ENCODE measurements at regions not wholly inside any gene's neighbourhood (a gene's known extent, or its start where the extent isn't known, plus 50 kb on each side); places are given as distances from the start of the nearest gene placed in this dataset.

DNA sequence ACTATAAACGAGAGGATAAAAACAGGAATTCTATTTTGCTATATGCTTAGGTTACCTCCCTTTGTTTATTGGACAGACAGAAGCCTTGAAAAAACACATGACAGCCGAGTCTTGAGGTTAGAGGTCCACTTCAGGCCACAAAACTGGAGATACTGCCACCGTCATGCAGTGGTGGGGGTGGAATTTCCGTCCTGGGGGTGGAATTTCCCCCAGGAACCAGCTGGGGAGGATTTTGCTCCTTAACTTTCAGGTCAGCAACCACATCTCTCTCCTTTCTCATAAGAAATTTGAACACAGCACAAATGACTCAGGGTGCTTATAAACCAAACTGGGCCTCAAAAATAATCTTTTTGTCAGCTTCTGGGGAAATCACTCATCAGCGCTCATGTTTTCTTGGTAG lies 545.8 kb upstream of the ADAMTS9 start:
- DNase-seq (ENCODE audit: low spot score), result no peak

DNA sequence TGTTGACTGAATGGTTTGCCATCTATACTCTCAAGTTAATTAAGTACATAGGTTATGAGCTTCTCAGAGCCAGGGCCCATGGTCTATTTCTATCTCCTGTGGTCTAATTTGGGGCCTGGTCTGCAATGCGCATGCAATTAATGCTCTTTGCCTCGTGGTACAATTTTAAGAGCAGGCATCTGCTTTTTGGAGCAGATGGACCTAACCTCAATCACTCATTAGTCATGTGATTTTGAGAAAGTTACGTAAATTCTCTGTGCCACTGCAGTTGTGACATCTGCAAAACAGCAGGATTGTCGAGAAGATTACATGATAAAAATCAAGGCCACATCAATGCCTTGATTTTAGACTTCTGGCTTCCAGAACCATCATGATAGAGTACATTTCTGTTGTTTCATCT lies 543.7 kb upstream of the ADAMTS9 start:
- DNase-seq (ENCODE audit: low spot score), result no peak

DNA sequence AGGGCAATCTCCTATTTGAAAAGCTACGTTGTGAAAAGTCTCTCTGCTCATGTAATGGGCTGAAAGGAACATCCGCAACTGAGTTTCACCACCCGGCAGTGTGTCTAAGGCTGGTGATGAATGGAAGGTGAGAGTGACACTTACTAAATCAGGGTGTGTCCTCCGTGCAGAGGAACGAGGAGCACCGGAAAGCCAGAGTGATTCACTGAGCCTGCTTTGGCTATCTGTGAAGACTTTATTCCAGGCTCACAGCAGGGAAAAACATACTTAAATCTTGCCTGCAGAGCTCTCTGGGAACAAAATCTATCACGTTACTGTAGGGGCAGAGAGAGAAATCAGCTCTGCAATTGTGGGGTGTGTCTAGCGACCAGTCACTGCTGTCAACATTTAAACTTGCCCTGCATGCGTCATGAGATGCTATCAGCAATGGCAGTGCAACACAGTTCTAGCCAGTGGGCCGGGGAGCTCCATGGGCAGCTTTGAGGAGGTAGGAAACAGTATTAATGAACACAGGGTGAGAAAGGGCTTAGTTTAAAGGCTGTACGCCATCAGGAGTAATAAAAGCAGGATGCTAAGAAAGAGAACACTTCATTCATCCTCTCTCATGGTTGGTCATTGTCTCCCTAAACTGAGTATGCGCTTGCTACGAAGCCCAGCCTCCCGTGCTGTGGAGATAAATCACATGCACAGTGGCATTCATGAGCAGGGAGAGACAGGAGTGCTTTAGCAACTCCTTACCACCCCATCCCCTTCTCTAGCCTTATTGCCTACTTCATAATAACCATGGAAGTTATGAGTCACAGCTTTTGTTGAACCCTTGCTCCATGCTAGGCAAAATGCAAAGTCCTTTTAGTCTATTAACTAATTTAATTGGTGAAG lies 542.7 kb upstream of the ADAMTS9 start:
- DNase-seq (ENCODE audit: low spot score), result no peak

DNA sequence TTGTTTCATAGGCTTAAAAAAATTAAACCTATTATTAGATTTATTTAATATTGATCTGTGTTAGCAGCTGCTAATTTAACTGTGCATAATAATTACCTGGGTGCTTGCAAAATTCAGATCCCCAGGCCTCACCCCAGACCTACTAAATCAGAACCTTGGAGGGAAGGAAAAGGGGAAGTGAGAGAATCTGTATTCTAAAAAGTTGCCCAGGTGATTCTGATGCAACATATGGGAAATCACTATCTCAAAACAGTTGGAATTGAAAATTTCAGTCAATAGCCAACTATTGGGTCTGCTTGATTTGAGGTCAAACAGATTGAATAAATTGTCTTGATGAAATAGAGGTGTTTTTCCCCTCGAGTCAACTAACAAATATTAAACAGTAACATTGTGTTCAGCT lies 538.5 kb upstream of the ADAMTS9 start:
- no peak for DNase-seq (ENCODE audit: low spot score)

DNA sequence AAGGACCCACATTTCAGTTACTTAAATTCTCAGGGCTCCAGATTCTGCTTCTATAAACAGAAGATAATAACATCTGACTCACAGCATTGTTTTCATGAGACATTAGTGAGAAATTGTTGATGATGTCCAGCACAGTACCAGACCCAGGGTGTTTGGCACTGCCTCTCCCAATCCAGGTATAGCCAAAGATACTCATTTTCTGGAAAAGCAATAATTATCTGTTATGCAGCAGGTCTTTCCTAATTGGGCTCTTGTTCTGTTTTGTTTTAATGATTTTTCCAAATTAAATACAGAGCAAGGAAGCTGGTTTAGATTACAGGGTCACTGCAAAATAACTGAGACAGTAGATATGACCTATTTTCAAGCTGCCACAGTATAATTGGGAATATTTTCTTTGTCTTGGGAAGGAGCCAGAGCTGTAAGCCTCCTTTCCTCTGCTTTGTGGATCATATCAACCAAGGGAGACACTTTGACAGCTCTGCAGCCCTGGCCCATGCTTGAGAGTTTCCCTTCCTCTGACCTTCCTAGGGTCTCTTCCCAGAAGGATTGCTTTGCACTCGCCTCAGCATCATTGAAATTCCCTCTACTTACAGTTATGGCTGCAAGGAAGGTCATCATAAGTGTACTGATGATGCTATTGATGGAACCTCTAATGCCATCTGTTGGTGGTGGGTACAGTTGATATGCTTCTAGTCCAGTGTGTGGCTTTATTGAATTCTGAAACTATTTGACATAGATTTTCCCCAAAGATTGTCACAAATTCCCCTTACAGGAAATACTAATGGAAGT lies 522.4 kb upstream of the ADAMTS9 start:
- DNase-seq (ENCODE audit: low spot score), result no peak

DNA sequence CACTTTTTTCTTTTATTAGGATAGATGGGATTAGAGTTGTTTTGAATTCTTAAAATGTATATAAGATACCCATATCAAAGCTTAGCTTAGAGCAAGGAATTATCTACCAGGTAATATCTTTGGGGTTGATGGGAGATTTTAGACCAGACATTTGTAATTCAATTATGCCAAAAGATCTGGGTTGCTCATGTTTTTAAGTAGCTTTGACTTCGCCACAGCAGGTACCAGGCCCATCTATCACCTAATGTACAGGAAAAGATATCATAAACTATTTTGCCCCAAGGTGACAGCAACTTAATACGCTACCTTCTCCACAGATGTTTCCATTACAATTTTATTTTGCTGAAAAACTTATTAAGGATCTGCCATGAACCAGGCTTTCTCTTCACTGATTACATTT lies 514.6 kb upstream of the ADAMTS9 start:
- DNase-seq (ENCODE audit: low spot score), result no peak

DNA sequence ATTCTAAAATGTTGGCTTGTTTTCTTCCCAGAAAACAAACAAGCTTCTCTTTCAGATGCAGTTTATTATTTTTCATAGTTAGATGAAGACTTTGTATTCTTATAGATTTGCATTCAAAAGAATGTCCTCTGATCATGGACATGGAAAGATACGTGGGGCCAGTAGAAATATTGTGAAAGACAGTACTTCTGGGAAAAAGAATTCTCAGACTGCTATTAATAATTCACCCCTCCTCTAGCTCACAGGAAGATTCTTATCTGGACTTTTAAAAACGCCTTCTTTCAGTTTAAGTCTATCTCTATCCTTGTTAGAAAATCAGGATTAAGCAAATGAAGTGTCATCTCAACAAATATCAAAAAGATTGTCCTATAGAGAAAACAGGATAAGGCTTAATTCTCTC lies 514.1 kb upstream of the ADAMTS9 start:
- no peak for DNase-seq (ENCODE audit: low spot score)

DNA sequence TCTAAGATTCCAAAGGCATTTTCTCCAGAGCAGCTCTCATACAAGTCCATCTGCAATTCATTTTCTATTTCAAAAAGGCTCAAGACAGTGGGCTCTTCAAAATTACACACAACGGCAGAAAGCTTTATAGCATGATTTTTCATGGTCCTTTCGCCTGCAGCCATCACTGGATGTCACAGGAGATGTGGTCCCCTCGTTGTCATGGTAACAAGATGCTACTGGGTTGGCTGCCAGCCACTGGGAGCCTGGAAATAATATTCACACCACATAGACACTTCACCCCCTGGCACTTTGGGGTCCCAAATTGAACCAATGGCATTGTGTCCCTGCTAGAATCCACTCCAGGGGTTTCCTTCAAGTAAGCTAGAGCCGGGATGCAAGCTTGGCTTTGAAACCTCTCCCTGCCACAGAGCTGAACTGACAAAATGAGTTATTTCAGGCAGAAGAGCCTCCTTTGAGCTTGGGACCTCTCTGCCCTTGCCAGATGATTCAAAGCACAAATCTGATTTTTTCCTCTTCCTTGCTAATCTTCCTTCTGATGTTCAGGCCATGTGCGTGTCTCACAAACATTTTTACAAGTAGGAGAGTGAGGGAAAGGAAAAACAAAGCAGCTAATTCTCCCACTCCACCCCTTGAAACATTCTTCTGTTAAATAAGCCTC lies 512.6 kb upstream of the ADAMTS9 start:
- DNase-seq (ENCODE audit: low spot score), result no peak

DNA sequence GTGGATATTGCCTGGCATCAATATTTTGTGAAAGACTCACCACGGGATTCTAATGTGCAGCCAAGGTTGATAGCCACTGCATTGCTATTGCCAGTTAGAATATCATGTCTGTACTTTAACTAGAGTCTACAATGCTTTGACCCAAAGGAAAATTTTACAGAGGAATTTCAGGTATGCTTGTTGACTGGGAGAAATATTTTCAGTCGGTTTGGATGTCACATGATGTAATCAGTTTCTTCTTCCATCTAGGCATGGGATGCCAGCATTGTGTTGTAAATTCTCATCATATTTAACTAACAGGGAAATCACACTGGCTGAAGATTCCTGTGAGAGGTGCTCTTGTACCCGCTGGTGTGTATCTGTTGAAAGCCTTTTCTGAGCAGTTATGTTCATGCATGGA lies 508.9 kb upstream of the ADAMTS9 start:
- DNase-seq (ENCODE audit: low spot score), result no peak

DNA sequence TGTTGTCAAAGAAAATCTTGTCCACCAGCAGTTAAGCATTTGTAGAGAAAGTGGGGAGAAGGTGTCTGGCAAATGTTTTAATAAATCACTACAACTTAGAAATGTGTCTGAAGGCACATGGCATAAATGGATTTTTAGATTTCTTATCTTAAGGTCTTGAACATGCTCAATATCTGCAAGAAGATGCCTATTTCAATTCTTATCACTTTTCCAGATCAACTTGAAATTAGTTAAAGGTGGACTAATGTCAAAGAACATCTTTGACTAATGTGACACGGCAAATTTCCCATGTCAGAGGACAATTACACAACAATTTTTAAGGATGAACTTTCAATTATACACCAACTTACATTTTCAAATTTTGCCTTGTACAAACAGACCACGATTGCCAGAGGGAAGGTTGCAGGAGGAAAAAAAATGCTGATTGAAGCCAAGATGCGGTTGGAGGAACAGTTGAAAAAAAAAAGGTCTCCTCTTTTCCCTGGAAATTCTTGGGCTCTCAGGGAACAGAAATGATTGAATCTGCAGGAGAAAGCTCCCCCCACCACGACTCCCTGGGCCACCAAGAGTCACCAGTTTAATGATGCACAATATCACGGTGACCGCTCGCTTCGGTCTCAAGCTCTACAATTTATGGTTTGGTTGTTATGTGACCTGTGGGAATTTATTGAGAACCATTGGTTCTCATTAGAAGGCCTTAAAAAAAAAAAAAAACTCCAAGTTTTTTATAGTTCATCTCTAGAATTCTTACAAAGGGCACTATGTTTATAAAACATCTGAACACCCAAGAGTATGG lies 507.6 kb upstream of the ADAMTS9 start:
- no peak for DNase-seq (ENCODE audit: low spot score)

DNA sequence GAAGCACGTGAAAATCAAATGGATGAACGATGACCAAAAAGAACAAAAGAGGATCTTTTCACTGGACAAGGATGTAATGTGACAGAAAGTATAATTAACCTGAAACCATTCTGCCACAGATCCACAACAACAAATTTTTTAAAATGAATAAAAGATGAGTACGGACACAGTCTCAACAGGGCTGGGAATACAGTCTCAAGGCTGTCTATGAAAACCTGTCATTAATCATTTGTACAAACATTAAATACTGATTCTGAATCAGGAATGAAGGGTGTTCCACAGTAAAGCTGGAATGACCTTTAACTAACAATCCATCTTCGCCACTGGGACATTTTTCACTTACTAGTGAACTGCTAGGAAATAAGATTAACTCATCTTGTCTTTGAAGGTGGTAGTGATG lies 506.9 kb upstream of the ADAMTS9 start:
- DNase-seq (ENCODE audit: low spot score), result no peak

DNA sequence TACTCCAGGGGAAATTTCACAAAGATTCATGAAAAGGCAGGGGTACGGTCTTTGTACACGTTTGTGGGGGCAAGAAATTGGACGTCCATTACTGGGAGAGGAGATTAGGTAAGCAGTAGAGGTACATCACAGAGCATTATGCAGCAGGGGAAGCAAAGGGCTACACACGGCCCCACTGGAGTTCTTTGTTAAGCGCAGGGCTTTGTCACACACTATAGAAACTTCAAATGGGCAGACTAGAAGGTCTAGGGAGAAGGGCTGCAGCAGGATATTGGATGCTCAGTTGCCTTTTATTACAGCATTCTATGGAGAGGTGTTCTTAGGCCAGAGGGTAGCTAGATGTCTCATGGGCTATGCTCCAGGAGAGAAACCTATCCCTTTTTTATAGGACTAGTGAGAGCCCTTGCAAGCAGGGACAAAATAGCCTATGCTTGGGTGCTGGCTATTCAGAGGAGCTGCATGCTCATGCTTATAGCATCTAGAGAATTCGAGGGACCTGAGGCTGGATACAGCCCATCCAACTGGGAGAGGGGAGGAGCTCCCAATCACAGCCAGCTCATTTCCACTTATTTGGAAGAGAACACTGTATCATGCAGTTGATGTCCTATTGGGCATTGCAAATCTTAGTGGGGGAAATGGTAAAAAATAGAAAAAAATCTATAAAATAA lies 506.4 kb upstream of the ADAMTS9 start:
- DNase-seq (ENCODE audit: low spot score), result no peak

DNA sequence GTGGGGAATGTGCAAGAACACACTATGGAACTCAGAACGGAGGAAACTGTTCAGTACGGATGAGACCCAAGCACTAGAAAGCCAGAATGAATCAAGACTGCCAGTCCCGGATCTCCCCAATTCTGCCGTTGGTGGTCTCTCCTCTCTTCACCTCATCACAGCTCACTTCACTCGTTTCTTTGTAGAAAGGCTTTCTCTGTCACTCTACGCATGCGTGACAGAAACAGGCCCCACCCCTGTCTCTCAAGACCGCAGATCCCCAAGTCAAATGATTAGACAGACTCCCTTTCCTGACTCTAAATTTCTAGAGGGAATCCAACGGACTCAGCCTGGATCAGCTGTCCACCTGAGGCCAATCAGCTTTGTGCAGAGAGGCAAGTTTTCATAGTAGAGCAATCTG lies 505.7 kb upstream of the ADAMTS9 start:
- no peak for DNase-seq (ENCODE audit: low spot score)

DNA sequence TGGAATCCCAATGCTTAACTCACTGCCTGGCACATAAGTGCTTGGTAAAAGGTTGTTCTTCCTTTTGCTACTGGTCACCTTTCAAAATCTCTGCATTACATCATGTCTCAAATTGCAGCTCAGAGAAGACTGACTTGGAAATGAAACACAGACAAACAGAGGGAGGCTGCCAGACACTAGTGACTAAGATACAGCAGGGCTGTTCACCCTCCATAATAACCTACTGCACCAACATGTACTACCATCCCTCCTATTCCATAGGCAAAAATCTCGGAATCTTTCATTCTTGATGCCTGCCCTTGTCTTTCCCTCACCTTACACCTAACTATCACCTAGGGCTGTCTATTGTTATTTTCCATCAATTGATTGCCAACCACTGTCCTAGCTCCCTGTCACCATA lies 502.3 kb upstream of the ADAMTS9 start:
- DNase-seq (ENCODE audit: low spot score), result no peak

DNA sequence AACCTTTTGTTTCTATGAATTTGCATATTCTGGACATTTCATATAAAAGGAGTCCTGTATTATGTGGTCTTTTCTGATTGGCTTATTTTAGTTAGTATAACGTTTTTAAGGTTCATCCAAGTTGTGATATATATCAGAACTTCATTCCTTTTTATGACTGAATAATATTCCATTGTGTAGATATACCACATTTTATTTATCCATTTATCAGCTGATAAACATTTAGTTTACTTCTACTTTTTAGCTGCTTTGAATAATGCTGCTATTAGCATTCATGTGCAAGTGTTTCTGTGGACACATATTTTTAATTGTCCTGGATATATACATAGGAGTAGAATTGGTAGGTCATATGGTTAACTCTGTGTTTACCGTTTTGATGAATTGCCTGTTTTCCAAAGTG lies 498.5 kb upstream of the ADAMTS9 start:
- no peak for DNase-seq (ENCODE audit: low spot score)

DNA sequence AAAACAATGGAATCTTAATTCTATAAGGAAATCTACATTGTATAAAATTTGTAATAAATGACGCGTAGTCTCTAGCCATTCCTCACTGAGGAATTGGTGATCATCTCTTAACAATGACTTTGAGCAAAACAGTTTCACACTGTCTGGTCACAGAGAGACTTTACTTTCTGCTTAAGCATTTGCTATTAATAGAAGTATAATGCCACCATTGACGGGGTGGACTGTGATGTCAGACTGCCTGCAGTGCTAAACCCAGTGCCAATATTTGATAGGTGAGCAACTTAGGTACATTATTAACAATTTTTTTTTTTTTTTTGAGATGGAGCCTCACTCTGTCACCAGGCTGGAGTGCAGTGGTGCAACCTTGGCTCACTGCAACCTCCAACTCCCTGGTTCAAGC lies 494.9 kb upstream of the ADAMTS9 start:
- DNase-seq (ENCODE audit: low spot score), result no peak

DNA sequence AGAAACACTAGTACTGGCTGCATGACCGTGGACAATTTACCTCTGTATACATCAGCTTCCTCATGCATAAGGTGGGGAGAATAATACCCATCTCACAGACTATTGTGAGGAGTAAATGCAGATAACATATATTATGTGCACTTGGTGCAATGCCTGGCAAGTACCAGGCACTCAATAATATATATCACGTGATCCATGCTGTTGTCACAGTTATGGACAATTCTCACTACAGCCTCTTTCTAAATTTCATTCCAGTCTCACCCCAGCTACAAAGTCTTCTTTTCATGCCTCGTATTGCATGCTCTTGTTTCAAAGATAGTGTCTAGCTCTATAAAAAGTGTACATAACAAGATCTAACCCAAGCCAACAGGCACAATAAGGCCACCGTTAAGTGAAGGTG lies 494.3 kb upstream of the ADAMTS9 start:
- DNase-seq (ENCODE audit: low spot score), result no peak

DNA sequence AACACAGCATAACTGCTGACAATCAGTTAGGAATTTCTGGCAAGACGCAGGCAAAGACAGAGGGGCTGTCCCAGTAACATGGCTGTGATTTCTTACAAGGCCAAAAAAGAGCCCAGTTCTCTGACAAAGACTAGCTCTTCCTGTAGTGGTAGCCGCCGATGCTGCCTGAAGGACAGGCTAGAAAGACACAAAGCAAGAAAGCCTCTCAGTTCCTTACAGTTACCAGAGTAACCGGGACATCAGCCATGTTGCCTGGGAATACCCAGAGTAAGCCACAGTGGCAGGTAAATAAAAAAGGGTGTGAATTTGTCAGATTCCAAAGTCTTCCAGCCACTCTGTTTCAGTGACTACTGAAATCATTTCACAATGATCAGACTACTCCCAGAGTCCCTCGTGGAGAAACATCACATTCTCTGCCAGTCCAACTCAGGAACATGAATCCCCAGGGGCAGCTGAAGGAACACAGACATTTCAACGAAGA lies 493.6 kb upstream of the ADAMTS9 start:
- DNase-seq (ENCODE audit: low spot score), result no peak

DNA sequence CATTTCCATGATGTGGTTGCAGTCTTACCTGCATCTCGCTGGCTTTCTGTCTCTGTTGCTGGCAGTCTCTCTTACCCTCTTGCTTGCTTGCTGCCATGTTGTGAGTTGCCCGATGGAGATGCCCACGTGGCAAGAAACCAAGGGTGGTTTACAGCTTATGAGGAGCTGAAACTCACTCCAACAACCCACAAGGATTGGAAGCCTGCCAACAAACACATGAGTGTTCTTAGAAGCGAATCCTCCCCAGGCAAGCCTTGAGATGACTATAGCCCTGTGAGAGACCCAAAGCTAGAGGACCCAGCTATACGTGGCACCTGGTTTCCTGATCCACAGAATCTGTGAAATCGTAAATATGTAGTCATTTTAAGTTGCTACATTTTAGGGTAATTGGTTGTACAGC lies 490.9 kb upstream of the ADAMTS9 start:
- no peak for DNase-seq (ENCODE audit: low spot score)

DNA sequence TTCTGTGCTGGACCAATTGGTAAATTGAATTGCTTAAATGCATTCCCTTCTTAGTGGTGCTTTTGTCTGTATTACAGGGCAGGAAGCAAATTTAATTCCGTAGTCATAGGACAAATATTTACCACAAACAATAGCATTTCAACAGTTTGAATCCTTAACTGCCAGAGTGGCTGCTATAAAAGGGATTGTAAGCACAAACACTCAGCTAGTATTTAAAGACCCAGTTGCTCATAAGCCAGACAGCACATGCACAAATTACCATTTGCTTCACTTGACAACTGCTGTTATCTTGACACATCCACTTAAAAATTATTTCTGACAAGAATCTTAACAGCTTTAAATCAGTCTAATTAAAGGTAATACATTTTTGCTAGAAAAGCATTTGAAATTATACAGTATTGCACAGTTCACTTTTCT lies 490.2 kb upstream of the ADAMTS9 start:
- DNase-seq (ENCODE audit: low spot score), result no peak

DNA sequence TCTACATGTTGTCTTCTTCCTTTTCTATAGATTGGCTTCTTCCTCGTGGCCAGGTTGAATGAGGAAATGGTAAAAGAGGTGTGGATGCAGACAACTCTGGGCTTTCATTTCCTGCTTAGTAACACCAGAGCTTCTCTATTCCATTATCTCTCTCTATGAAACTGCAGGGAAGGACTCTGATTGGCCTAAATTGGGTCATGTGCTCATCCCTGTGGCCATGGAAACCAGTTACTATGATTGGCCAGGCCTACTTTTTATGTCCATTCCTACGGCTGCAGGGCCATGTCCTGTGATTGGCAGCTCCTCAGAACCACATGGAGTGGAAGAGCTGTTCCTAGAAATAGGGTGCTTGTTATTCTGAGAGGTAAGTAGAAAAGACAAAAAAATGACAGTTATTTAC lies 486.9 kb upstream of the ADAMTS9 start:
- no peak for DNase-seq (ENCODE audit: low spot score)
